ENCODE measurements at regions not wholly inside any gene's neighbourhood (a gene's known extent, or its start where the extent isn't known, plus 50 kb on each side); places are given as distances from the start of the nearest gene placed in this dataset.

GRCh38 chr2:172215172-172215935 is 112.7 kb upstream of the DLX2 start:
- Histone ChIP-seq H3K27ac (no peak overlapping the region), H3K4me3 (ENCODE audit: low read depth in 1 of 2, low read length in 1 of 2) (no peak overlapping the region), H3K36me3 (no peaks in the 10 kb centered on the region), H3K9me3 (no peaks in the 10 kb centered on the region), H3K4me1 (ENCODE audit: control insufficient read depth in 1 of 2, insufficient read depth in 1 of 2, low read depth in 1 of 2, low read length in 1 of 2) (peaks cover 15 to 19% of the 10 kb centered on the region in 2 experiments), H3K27me3 (no peaks in the 10 kb centered on the region)
- no peak for TF ChIP-seq CTCF (IDR thresholded peaks at IDR 0.05)

- H3K36me3 ChIP-seq = no peaks in the 10 kb centered on the region
- TF ChIP-seq CTCF (IDR thresholded peaks at IDR 0.05) = no peak
- no peak overlapping the region for H3K27ac ChIP-seq
- H3K4me1 ChIP-seq (ENCODE audit: control insufficient read depth in 1 of 2, insufficient read depth in 1 of 2, low read depth in 1 of 2, low read length in 1 of 2) = peaks cover 14 to 20% of the 10 kb centered on the region in 2 experiments
- H3K9me3 ChIP-seq = no peaks in the 10 kb centered on the region
- H3K4me3 ChIP-seq (ENCODE audit: low read depth in 1 of 2, low read length in 1 of 2) = no peak overlapping the region
- H3K27me3 ChIP-seq = no peaks in the 10 kb centered on the region
Measured at GRCh38 chr2:172215936-172216335, 113.2 kb upstream of the DLX2 start.

- TF ChIP-seq CTCF (IDR thresholded peaks at IDR 0.05) = no peak
- H3K27me3 ChIP-seq = no peaks in the 10 kb centered on the region
- peaks cover 14 to 20% of the 10 kb centered on the region in 2 experiments for H3K4me1 ChIP-seq (ENCODE audit: control insufficient read depth in 1 of 2, insufficient read depth in 1 of 2, low read depth in 1 of 2, low read length in 1 of 2)
- no peaks in the 10 kb centered on the region for H3K36me3 ChIP-seq
- H3K4me3 ChIP-seq (ENCODE audit: low read depth in 1 of 2, low read length in 1 of 2) = no peak overlapping the region
- no peaks in the 10 kb centered on the region for H3K9me3 ChIP-seq
- no peak overlapping the region for H3K27ac ChIP-seq
Measured at GRCh38 chr2:172216477-172216876, 113.8 kb upstream of the DLX2 start.

GRCh38 chr2:172219201-172219600 is 116.5 kb upstream of the DLX2 start:
- Histone ChIP-seq H3K27me3 (no peaks in the 10 kb centered on the region), H3K9me3 (no peaks in the 10 kb centered on the region), H3K27ac (no peak overlapping the region), H3K4me1 (ENCODE audit: control insufficient read depth in 1 of 2, insufficient read depth in 1 of 2, low read depth in 1 of 2, low read length in 1 of 2) (peaks cover 24 to 28% of the 10 kb centered on the region in 2 experiments), H3K36me3 (no peaks in the 10 kb centered on the region), H3K4me3 (ENCODE audit: low read depth in 1 of 2, low read length in 1 of 2) (no peak overlapping the region)
- TF ChIP-seq CTCF (IDR thresholded peaks at IDR 0.05) = no peak

- Histone ChIP-seq H3K27ac (peak overlapping the region; percentile 50), H3K27me3 (no peaks in the 10 kb centered on the region), H3K9me3 (no peaks in the 10 kb centered on the region), H3K4me3 (ENCODE audit: low read depth in 1 of 2, low read length in 1 of 2) (no peak overlapping the region), H3K4me1 (ENCODE audit: control insufficient read depth in 1 of 2, insufficient read depth in 1 of 2, low read depth in 1 of 2, low read length in 1 of 2) (peaks cover 24 to 28% of the 10 kb centered on the region in 2 experiments), H3K36me3 (no peaks in the 10 kb centered on the region)
- no peak for TF ChIP-seq CTCF (IDR thresholded peaks at IDR 0.05)
Measured at GRCh38 chr2:172220121-172220520, 117.4 kb upstream of the DLX2 start.

All from neutrophil (primary cell).